ENCODE measurements at regions not wholly inside any gene's neighbourhood (a gene's known extent, or its start where the extent isn't known, plus 50 kb on each side); places are given as distances from the start of the nearest gene placed in this dataset.
"Not testable (repeated sequence)": the region's sequence is repeated elsewhere in the genome, so short reads cannot be mapped to it uniquely, and the experiment has no call there.

- no peaks in the 10 kb centered on the region for H4K20me1 ChIP-seq (ENCODE audit: control insufficient read depth, insufficient read depth, insufficient read length)
- no peaks in the 10 kb centered on the region for H3K79me1 ChIP-seq (ENCODE audit: insufficient read depth, low read depth, low read length, poor library complexity, severe bottlenecking)
- no peak overlapping the region for H2BK120ac ChIP-seq (ENCODE audit: low read depth, low read length, poor library complexity, severe bottlenecking)
- no peak overlapping the region for H3K27ac Mint-ChIP-seq
- H3K9me3 ChIP-seq (ENCODE audit: control insufficient read depth, low read depth, low read length) = no peaks in the 10 kb centered on the region
- H2AK5ac ChIP-seq (ENCODE audit: insufficient read length, low read length) = no peak overlapping the region
- no peak overlapping the region for H2BK20ac ChIP-seq (ENCODE audit: low read depth, low read length, poor library complexity, severe bottlenecking)
- H4K8ac ChIP-seq (replicated peaks; ENCODE audit: insufficient read length, low read depth, low read length) = no peak overlapping the region
- H3K18ac ChIP-seq (ENCODE audit: insufficient read length, low read depth, low read length) = no peak overlapping the region
- no peak overlapping the region for H3K4me3 Mint-ChIP-seq
- no peak overlapping the region for H4K91ac ChIP-seq (ENCODE audit: insufficient read length, low read depth, low read length)
- no peak overlapping the region for H3K27ac ChIP-seq (ENCODE audit: insufficient read length, low read depth, low read length)
- no peaks in the 10 kb centered on the region for H3K27me3 ChIP-seq (ENCODE audit: insufficient read depth, low read length)
- no peak overlapping the region for H3K23ac ChIP-seq (ENCODE audit: insufficient read length, low read depth, low read length)
- no peak overlapping the region for H3K56ac ChIP-seq (ENCODE audit: insufficient read length, low read depth, low read length)
- no peaks in the 10 kb centered on the region for H3K36me3 Mint-ChIP-seq (ENCODE audit: insufficient read depth in 1 of 3, low read depth in 3 of 3)
- H3K9ac ChIP-seq (ENCODE audit: extremely low read depth, insufficient read length, low read length) = no peak overlapping the region
- H3K23me2 ChIP-seq (ENCODE audit: insufficient read length, low read depth, low read length, poor library complexity, severe bottlenecking) = no peaks in the 10 kb centered on the region
- H3T11ph ChIP-seq (ENCODE audit: low read length) = no peak overlapping the region
- no peak overlapping the region for H3K4me2 ChIP-seq (ENCODE audit: insufficient read depth, insufficient read length, low read length)
- no peaks in the 10 kb centered on the region for H3K4me1 ChIP-seq (ENCODE audit: insufficient read depth, low read length)
- H3K9me3 Mint-ChIP-seq = no peaks in the 10 kb centered on the region
- DNase-seq = no peak
- H3K27me3 Mint-ChIP-seq (ENCODE audit: low read depth) = no peaks in the 10 kb centered on the region
- no CpG with 5 or more reads among the region's 6 CpGs for WGBS (ENCODE audit: extremely low coverage, insufficient read length, low lambda C conversion rate)
- no peak for TF ChIP-seq CTCF (conservative IDR thresholded peaks at IDR 0.05)
- H3K4me1 Mint-ChIP-seq = no peaks in the 10 kb centered on the region
- no peak overlapping the region for H2BK15ac ChIP-seq (ENCODE audit: low read depth, low read length)
- H2BK12ac ChIP-seq (ENCODE audit: insufficient read length, low read depth, low read length) = no peak overlapping the region
- H2AFZ ChIP-seq (ENCODE audit: low read length) = no peak overlapping the region
- no peak overlapping the region for H4K5ac ChIP-seq (ENCODE audit: insufficient read length, low read depth, low read length)
- H3K14ac ChIP-seq (ENCODE audit: insufficient read depth, low read length) = no peak overlapping the region
- no peak overlapping the region for H3K4ac ChIP-seq (ENCODE audit: low read depth, low read length)
- no peak overlapping the region for H2BK5ac ChIP-seq (ENCODE audit: insufficient read length, low read length)
- H3K79me2 ChIP-seq (ENCODE audit: insufficient read depth, low read length) = no peaks in the 10 kb centered on the region
These were observed 517.5 kb upstream of the FAM174A start for GRCh38 chr5:100017520-100018262.

GRCh38 chr5:100013305-100013704, 521.9 kb upstream of the FAM174A start:
- no CpG with 5 or more reads among the region's 4 CpGs for WGBS (ENCODE audit: extremely low coverage, insufficient read length, low lambda C conversion rate)
- not testable (repeated sequence) for H3K9me3 ChIP-seq (ENCODE audit: control insufficient read depth, low read depth, low read length); H3K27me3 Mint-ChIP-seq (ENCODE audit: low read depth)

More at GRCh38 chr5:100013305-100013704, 521.9 kb upstream of the FAM174A start:
- H2BK20ac ChIP-seq (ENCODE audit: low read depth, low read length, poor library complexity, severe bottlenecking); H3K27ac ChIP-seq (ENCODE audit: insufficient read length, low read depth, low read length); H2BK15ac ChIP-seq (ENCODE audit: low read depth, low read length); H3K4ac ChIP-seq (ENCODE audit: low read depth, low read length); H3K9ac ChIP-seq (ENCODE audit: extremely low read depth, insufficient read length, low read length); H3K14ac ChIP-seq (ENCODE audit: insufficient read depth, low read length); H2BK5ac ChIP-seq (ENCODE audit: insufficient read length, low read length); H3K4me3 Mint-ChIP-seq; H3K36me3 Mint-ChIP-seq (ENCODE audit: insufficient read depth in 1 of 3, low read depth in 3 of 3); H4K20me1 ChIP-seq (ENCODE audit: control insufficient read depth, insufficient read depth, insufficient read length); H3K79me2 ChIP-seq (ENCODE audit: insufficient read depth, low read length); H2BK120ac ChIP-seq (ENCODE audit: low read depth, low read length, poor library complexity, severe bottlenecking); DNase-seq; H2AFZ ChIP-seq (ENCODE audit: low read length); H3K23me2 ChIP-seq (ENCODE audit: insufficient read length, low read depth, low read length, poor library complexity, severe bottlenecking); H3K23ac ChIP-seq (ENCODE audit: insufficient read length, low read depth, low read length); H3K9me3 Mint-ChIP-seq; H3T11ph ChIP-seq (ENCODE audit: low read length); H4K5ac ChIP-seq (ENCODE audit: insufficient read length, low read depth, low read length); H4K8ac ChIP-seq (replicated peaks; ENCODE audit: insufficient read length, low read depth, low read length); H2BK12ac ChIP-seq (ENCODE audit: insufficient read length, low read depth, low read length); H3K56ac ChIP-seq (ENCODE audit: insufficient read length, low read depth, low read length); H3K4me2 ChIP-seq (ENCODE audit: insufficient read depth, insufficient read length, low read length); H3K27ac Mint-ChIP-seq; H4K91ac ChIP-seq (ENCODE audit: insufficient read length, low read depth, low read length); H3K27me3 ChIP-seq (ENCODE audit: insufficient read depth, low read length); H2AK5ac ChIP-seq (ENCODE audit: insufficient read length, low read length); H3K4me1 Mint-ChIP-seq; H3K4me1 ChIP-seq (ENCODE audit: insufficient read depth, low read length); H3K79me1 ChIP-seq (ENCODE audit: insufficient read depth, low read depth, low read length, poor library complexity, severe bottlenecking); H3K18ac ChIP-seq (ENCODE audit: insufficient read length, low read depth, low read length): not testable (repeated sequence)
